ENCODE measurements at regions not wholly inside any gene's neighbourhood (a gene's known extent, or its start where the extent isn't known, plus 50 kb on each side); places are given as distances from the start of the nearest gene placed in this dataset.

DNA sequence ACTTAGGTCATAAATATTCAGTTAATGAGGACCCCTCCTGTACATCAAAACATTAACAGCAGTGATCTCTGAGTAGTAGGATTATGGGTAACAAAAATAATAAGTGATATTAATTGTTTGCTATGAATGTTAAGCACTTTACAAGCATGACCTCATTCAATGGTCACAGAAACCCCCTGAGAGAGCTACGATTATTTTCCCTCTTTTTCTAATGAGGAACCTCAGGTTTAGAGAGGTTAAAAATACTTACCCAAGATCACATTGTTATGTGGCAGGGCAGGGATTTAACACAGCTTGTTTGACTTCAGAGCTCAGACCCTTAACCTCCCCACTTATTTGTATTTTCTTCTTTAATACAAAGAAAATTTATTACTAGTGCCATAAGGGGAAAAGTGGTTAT lies 228.2 kb downstream of the TBL1XR1 start:
- FAIRE-seq (no peak), DNase-seq (ENCODE audit: insufficient read length, low spot score) (no peak)
- TF ChIP-seq, protein P1, sequence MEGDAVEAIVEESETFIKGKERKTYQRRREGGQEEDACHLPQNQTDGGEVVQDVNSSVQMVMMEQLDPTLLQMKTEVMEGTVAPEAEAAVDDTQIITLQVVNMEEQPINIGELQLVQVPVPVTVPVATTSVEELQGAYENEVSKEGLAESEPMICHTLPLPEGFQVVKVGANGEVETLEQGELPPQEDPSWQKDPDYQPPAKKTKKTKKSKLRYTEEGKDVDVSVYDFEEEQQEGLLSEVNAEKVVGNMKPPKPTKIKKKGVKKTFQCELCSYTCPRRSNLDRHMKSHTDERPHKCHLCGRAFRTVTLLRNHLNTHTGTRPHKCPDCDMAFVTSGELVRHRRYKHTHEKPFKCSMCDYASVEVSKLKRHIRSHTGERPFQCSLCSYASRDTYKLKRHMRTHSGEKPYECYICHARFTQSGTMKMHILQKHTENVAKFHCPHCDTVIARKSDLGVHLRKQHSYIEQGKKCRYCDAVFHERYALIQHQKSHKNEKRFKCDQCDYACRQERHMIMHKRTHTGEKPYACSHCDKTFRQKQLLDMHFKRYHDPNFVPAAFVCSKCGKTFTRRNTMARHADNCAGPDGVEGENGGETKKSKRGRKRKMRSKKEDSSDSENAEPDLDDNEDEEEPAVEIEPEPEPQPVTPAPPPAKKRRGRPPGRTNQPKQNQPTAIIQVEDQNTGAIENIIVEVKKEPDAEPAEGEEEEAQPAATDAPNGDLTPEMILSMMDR (IDR thresholded peaks at IDR 0.05; ENCODE audit: insufficient read depth, missing control alignments), result no peak

DNA sequence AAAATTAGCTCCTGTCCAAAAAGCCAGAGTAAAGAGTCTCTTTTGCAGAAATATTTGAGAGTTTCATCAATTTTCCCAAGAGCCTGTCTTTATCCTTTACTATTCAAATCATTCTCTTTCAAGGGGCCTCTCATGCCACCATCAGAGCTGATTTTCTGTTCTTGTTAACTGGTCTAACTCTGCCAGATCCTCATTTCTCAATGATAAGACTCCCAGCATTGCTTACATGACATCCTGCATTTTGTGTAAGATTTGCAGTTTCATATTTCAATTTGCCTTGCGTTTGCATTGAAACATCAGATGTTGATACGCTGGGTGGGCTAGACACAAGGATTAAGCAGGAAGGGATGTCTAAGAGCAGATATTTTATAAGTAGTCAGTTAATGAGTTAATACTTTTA lies 228.7 kb downstream of the TBL1XR1 start:
- FAIRE-seq (no peak), DNase-seq (ENCODE audit: insufficient read length, low spot score) (no peak)
- TF ChIP-seq, protein P1 (IDR thresholded peaks at IDR 0.05; ENCODE audit: insufficient read depth, missing control alignments), result no peak

DNA sequence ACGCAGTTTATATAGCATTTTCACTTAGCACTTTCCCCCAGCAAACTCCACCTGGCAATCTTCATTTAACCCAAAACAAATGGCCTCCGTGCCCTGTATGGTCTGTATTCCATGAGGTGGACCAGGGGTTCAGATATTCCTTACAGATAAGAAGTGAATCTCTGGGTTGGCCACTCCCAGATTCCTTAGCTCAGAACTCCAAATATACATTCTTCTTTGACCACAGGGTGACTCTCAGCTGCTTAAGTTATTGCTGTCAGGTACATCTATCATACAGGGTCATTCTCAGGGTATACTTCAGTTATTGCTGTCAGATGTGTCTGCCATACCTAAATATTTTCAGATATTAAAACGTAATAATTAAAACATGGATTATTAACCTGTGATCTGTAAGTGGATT lies 229.8 kb downstream of the TBL1XR1 start:
- DNase-seq (ENCODE audit: insufficient read length, low spot score) (no peak), FAIRE-seq (no peak)
- TF ChIP-seq, protein P1 (IDR thresholded peaks at IDR 0.05; ENCODE audit: insufficient read depth, missing control alignments), result no peak

DNA sequence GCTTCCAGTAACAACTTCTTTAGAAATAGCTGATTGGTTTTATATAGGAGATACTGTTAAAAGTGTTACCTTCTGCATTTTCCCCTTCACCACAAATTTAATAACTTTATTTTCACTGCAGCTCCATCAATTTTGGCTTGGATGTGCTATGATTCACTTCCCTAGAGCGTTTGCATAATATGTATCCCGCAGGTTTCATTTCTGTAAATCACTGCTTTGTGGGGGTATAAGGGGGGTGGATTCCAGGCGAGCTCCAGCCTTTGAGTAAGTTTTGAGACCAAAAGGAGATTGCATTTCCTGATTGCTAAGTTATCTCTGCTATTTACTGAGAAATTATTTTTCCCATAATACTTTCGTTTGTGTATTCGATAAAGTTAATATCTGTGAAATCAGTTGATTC lies 232.6 kb downstream of the TBL1XR1 start:
- TF ChIP-seq, protein P1 (IDR thresholded peaks at IDR 0.05; ENCODE audit: insufficient read depth, missing control alignments), result no peak
- FAIRE-seq (no peak), DNase-seq (ENCODE audit: insufficient read length, low spot score) (no peak)

DNA sequence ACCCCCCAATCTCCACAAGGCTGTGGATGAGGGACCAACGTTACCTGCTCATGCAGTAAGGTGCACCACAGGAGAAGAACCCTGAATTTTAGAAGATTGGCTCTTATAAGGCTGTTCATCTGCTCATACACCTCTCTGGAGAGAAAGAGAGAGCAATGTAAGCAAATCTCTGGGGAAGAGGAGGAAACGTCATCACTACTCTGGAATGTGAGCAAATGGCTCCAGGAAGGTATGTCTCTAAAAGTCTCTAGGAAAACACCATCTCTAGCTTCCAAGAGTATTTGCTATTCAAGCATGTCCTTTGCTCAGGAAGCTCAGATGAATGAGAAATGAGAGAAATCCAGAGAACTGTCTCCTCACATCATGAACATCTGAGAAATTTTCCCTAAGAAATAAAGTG lies 235.4 kb downstream of the TBL1XR1 start:
- DNase-seq (ENCODE audit: insufficient read length, low spot score), result no peak
- TF ChIP-seq, protein P1 (IDR thresholded peaks at IDR 0.05; ENCODE audit: insufficient read depth, missing control alignments), result no peak
- no peak for FAIRE-seq

DNA sequence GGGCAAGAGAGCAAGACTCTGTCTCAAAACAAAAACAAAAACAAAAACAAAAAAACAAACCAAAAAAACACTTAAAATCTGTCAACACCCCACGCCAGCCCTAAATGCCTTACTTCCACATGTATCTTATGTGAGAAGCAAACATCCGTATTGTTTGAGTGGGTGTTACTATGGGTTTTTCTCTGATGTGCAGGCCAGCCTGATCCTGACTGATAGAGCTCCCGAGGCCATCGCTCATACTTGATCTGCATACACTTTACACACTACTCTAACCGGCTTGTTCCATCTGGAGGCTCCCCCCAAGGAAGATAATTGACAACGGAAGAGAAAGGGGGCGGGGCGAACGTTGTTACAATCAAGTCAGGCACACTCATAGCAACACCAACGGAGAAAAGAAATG lies 237.4 kb downstream of the TBL1XR1 start:
- FAIRE-seq, result no peak
- DNase-seq (ENCODE audit: insufficient read length, low spot score), result no peak

DNA sequence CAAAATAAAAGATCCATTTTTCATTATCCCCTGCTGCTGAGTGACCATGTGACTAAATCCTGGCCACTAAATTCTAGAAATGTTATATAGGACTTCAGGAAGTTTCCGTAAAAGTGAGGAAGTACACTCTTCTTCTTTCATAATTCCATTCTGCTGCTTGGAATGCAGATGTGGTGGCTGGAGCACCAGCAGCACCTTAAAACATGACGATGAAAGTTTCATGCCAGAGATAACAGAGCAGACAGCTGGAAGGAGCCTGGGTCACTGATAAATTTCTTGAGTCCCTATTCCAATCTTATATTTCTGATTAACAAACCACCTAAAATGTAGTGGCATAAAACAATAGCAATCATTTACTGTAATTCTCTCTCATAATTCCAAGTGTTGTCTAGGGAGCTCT lies 238.7 kb downstream of the TBL1XR1 start:
- FAIRE-seq, result no peak
- no peak for DNase-seq (ENCODE audit: insufficient read length, low spot score)
- TF ChIP-seq, protein P1 (IDR thresholded peaks at IDR 0.05; ENCODE audit: insufficient read depth, missing control alignments), result no peak

More for the DNA sequence above, 237.4 kb downstream of the TBL1XR1 start:
- TF ChIP-seq, protein P1 (IDR thresholded peaks at IDR 0.05; ENCODE audit: insufficient read depth, missing control alignments), result no peak

All from D721Med (cell line).